ENCODE measurements at regions not wholly inside any gene's neighbourhood (a gene's known extent, or its start where the extent isn't known, plus 50 kb on each side); places are given as distances from the start of the nearest gene placed in this dataset.

DNA sequence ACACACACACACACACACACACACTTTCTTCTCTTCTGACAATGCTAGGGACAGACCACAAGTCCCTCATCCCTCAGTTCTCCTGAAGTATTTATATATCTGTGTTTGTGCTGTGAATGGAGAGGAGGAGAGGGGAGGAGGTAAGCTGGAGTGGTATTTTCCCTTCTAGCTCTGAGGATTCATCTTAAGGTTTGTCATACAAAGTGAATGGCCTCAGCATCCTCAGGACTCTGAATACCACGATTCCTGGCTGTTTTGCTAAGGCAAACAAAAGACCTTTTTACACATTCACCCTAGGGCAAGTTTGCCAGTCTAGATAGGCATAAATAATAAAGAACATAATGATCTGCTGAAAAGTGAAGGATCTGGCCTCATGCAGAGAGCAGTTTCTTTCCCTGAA is 65.7 kb upstream of the CHMP2B start:
- H3K36me3 ChIP-seq (ENCODE audit: control insufficient read depth, insufficient read depth, low read length), result no peaks in the 10 kb centered on the region
- intact Hi-C loops (cut with micrococcal nuclease; ENCODE audit: unreplicated experiment), result no loop called here
- POLR2A ChIA-PET, result no interaction called here
- CTCF ChIA-PET, result no interaction called here
- no TSS peak for BruUV-seq (replicated peaks)
- H3K27me3 ChIP-seq (replicated peaks; ENCODE audit: control insufficient read depth, insufficient read depth, low read length), result no peaks in the 10 kb centered on the region
- Mint-ChIP-seq H3K27me3 (ENCODE audit: insufficient read depth, unreplicated experiment) (no peaks in the 10 kb centered on the region), H3K4me3 (ENCODE audit: unreplicated experiment) (no peak overlapping the region), H3K36me3 (ENCODE audit: insufficient read depth, unreplicated experiment) (no peaks in the 10 kb centered on the region), H3K27ac (ENCODE audit: unreplicated experiment) (no peak overlapping the region), H3K9me3 (ENCODE audit: unreplicated experiment) (no peaks in the 10 kb centered on the region), H3K4me1 (ENCODE audit: low read depth, unreplicated experiment) (peaks cover 7% of the 10 kb centered on the region)
- TF ChIP-seq, protein P1, sequence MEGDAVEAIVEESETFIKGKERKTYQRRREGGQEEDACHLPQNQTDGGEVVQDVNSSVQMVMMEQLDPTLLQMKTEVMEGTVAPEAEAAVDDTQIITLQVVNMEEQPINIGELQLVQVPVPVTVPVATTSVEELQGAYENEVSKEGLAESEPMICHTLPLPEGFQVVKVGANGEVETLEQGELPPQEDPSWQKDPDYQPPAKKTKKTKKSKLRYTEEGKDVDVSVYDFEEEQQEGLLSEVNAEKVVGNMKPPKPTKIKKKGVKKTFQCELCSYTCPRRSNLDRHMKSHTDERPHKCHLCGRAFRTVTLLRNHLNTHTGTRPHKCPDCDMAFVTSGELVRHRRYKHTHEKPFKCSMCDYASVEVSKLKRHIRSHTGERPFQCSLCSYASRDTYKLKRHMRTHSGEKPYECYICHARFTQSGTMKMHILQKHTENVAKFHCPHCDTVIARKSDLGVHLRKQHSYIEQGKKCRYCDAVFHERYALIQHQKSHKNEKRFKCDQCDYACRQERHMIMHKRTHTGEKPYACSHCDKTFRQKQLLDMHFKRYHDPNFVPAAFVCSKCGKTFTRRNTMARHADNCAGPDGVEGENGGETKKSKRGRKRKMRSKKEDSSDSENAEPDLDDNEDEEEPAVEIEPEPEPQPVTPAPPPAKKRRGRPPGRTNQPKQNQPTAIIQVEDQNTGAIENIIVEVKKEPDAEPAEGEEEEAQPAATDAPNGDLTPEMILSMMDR (IDR thresholded peaks at IDR 0.05; ENCODE audit: insufficient read depth in 1 of 2, low read depth in 1 of 2, low read length in 1 of 2, severe bottlenecking in 1 of 2, unreplicated experiment in 1 of 2), result no peak
- H3K4me3 ChIP-seq (ENCODE audit: low read depth, low read length), result no peak overlapping the region
- DNase-seq, result no peak
- no peaks in the 10 kb centered on the region for H3K4me1 ChIP-seq
- 0 out of 2 replicates have a peak, but pooled peaks cover 3% of the 10 kb centered on the region for H3K9me3 ChIP-seq

DNA sequence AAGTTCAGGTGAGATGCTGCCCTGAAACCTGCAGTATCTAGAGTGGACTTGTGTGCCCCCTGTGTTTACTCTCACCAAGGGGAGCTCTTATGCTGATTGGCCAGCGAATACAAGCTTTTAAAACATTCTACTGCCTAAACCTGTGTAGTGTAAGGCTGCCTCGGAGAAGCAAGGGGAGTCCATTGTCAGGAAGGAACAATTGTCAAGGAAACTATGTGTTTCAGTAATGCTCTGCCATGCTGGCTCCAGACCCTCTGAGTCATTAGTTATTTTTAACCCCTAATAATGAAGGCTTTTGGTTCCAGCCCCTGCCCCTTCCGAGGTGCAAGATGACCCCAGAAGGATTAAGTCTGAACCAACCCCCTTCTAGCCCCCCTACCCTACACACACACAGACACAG is 66.1 kb upstream of the CHMP2B start:
- TF ChIP-seq, protein P1 (IDR thresholded peaks at IDR 0.05; ENCODE audit: insufficient read depth in 1 of 2, low read depth in 1 of 2, low read length in 1 of 2, severe bottlenecking in 1 of 2, unreplicated experiment in 1 of 2), result no peak
- Histone ChIP-seq H3K9me3 (0 out of 2 replicates have a peak, but pooled peaks cover 3% of the 10 kb centered on the region), H3K36me3 (ENCODE audit: control insufficient read depth, insufficient read depth, low read length) (no peaks in the 10 kb centered on the region), H3K27me3 (replicated peaks; ENCODE audit: control insufficient read depth, insufficient read depth, low read length) (no peaks in the 10 kb centered on the region), H3K4me1 (no peaks in the 10 kb centered on the region), H3K4me3 (ENCODE audit: low read depth, low read length) (no peak overlapping the region)
- CTCF ChIA-PET, result no interaction called here
- H3K4me3 Mint-ChIP-seq (ENCODE audit: unreplicated experiment), result no peak overlapping the region
- no peak for DNase-seq
- no TSS peak for BruUV-seq (replicated peaks)
- intact Hi-C loops (cut with micrococcal nuclease; ENCODE audit: unreplicated experiment), result no loop called here
- no peaks in the 10 kb centered on the region for H3K9me3 Mint-ChIP-seq (ENCODE audit: unreplicated experiment)
- POLR2A ChIA-PET, result no interaction called here
- H3K4me1 Mint-ChIP-seq (ENCODE audit: low read depth, unreplicated experiment), result peaks cover 7% of the 10 kb centered on the region
- no peak overlapping the region for H3K27ac Mint-ChIP-seq (ENCODE audit: unreplicated experiment)
- no peaks in the 10 kb centered on the region for H3K27me3 Mint-ChIP-seq (ENCODE audit: insufficient read depth, unreplicated experiment)
- H3K36me3 Mint-ChIP-seq (ENCODE audit: insufficient read depth, unreplicated experiment), result no peaks in the 10 kb centered on the region

DNA sequence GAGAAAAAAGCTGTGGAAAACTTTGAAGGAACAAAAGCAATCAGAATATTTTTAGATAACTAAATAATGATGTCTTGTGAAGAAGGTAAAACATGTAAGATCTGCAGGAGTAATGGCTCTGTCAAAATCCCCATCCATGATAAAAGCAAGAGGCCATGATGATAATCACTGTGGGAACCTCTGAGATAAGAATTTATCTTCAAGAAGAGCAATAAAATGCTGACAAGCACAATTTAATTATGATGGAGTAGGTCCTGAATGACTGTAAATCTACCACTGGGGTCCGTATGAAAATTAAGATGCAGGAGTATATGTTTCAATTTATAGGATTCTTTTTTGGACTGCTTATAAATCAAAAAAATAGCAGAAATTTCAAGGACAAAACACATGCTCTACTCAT is 68.3 kb upstream of the CHMP2B start:
- DNase-seq, result no peak
- ChIA-PET CTCF (no interaction called here), POLR2A (no interaction called here)
- Mint-ChIP-seq H3K4me3 (ENCODE audit: unreplicated experiment) (no peak overlapping the region), H3K27me3 (ENCODE audit: insufficient read depth, unreplicated experiment) (no peaks in the 10 kb centered on the region), H3K27ac (ENCODE audit: unreplicated experiment) (no peak overlapping the region), H3K9me3 (ENCODE audit: unreplicated experiment) (no peaks in the 10 kb centered on the region), H3K4me1 (ENCODE audit: low read depth, unreplicated experiment) (peaks cover 7% of the 10 kb centered on the region), H3K36me3 (ENCODE audit: insufficient read depth, unreplicated experiment) (no peaks in the 10 kb centered on the region)
- no peak overlapping the region for H3K4me3 ChIP-seq (ENCODE audit: low read depth, low read length)
- H3K4me1 ChIP-seq, result no peaks in the 10 kb centered on the region
- no TSS peak for BruUV-seq (replicated peaks)
- no peaks in the 10 kb centered on the region for H3K27me3 ChIP-seq (replicated peaks; ENCODE audit: control insufficient read depth, insufficient read depth, low read length)
- intact Hi-C loops (cut with micrococcal nuclease; ENCODE audit: unreplicated experiment), result no loop called here
- 0 out of 2 replicates have a peak, but pooled peaks cover 3% of the 10 kb centered on the region for H3K9me3 ChIP-seq
- TF ChIP-seq, protein P1 (IDR thresholded peaks at IDR 0.05; ENCODE audit: insufficient read depth in 1 of 2, low read depth in 1 of 2, low read length in 1 of 2, severe bottlenecking in 1 of 2, unreplicated experiment in 1 of 2), result no peak
- no peaks in the 10 kb centered on the region for H3K36me3 ChIP-seq (ENCODE audit: control insufficient read depth, insufficient read depth, low read length)

Measured in Caco-2 (cell line).